ENCODE measurements at regions not wholly inside any gene's neighbourhood (a gene's known extent, or its start where the extent isn't known, plus 50 kb on each side); places are given as distances from the start of the nearest gene placed in this dataset.

- no peak for ATAC-seq (ENCODE audit: low read depth)
- intact Hi-C loops (cut with micrococcal nuclease): no loop called here
- no peak overlapping the region for H2AFZ ChIP-seq (ENCODE audit: insufficient read depth, low read depth, low read length, poor library complexity, severe bottlenecking)
- DNase-seq: no peak
- H3K4me1 ChIP-seq (ENCODE audit: control insufficient read depth in 2 of 2, insufficient read depth in 2 of 2, low read length in 2 of 2): no peaks in the 10 kb centered on the region
- no peak overlapping the region for H3K9ac ChIP-seq (ENCODE audit: low read length)
- no peaks in the 10 kb centered on the region for H3K36me3 ChIP-seq (replicated peaks in 1 of 2; ENCODE audit: control extremely low read depth in 1 of 2, control insufficient read depth in 1 of 2, extremely low read depth in 1 of 2, insufficient read depth in 2 of 2, low read length in 1 of 2)
- ChIA-PET CTCF (no interaction called here), POLR2A (no interaction called here)
- Mint-ChIP-seq H3K27me3 (no peaks in the 10 kb centered on the region), H3K4me3 (no peak overlapping the region), H3K4me1 (no peaks in the 10 kb centered on the region), H3K27ac (no peak overlapping the region), H3K9me3 (ENCODE audit: insufficient read depth) (no peaks in the 10 kb centered on the region)
- no peaks in the 10 kb centered on the region for H3K27me3 ChIP-seq (replicated peaks in 1 of 4; ENCODE audit: control extremely low read depth in 1 of 4, control insufficient read depth in 3 of 4, insufficient read depth in 4 of 4, low read length in 3 of 4)
- H3K4me3 ChIP-seq (ENCODE audit: control extremely low read depth in 1 of 5, extremely low read depth in 1 of 5, insufficient read depth in 1 of 5, low read depth in 2 of 5, low read length in 4 of 5): no peak overlapping the region
- H3K9me3 ChIP-seq (ENCODE audit: control extremely low read depth in 1 of 3, control insufficient read depth in 2 of 3, insufficient read depth in 1 of 3, low read length in 2 of 3): no peaks in the 10 kb centered on the region
- H3K79me2 ChIP-seq (ENCODE audit: control insufficient read depth, insufficient read depth, low read length): no peaks in the 10 kb centered on the region
- no CpG with 5 or more reads among the region's 1 CpG for WGBS (ENCODE audit: insufficient coverage)
- no peak overlapping the region for H3K27ac ChIP-seq (ENCODE audit: low read length in 2 of 2)
- TF ChIP-seq EZH2 (IDR thresholded peaks at IDR 0.05; ENCODE audit: borderline replicate concordance, insufficient read depth, low read depth, low read length, poor library complexity, severe bottlenecking) (no peak), CTCF (IDR thresholded peaks at IDR 0.05) (no peak)
- H3K4me2 ChIP-seq (replicated peaks; ENCODE audit: low read depth, low read length, poor library complexity, severe bottlenecking): no peak overlapping the region
- no peaks in the 10 kb centered on the region for H4K20me1 ChIP-seq (ENCODE audit: control insufficient read depth, insufficient read depth, low read length, poor library complexity, severe bottlenecking)
These were observed 455.5 kb upstream of the FAM241A start for GRCh38 chr4:111689731-111690130.

- H3K4me3 ChIP-seq (ENCODE audit: control extremely low read depth in 1 of 5, extremely low read depth in 1 of 5, insufficient read depth in 1 of 5, low read depth in 2 of 5, low read length in 4 of 5): no peak overlapping the region
- Mint-ChIP-seq H3K27ac (no peak overlapping the region), H3K4me1 (no peaks in the 10 kb centered on the region), H3K4me3 (no peak overlapping the region), H3K9me3 (ENCODE audit: insufficient read depth) (no peaks in the 10 kb centered on the region), H3K27me3 (no peaks in the 10 kb centered on the region)
- no peaks in the 10 kb centered on the region for H3K4me1 ChIP-seq (ENCODE audit: control insufficient read depth in 2 of 2, insufficient read depth in 2 of 2, low read length in 2 of 2)
- H2AFZ ChIP-seq (ENCODE audit: insufficient read depth, low read depth, low read length, poor library complexity, severe bottlenecking): no peak overlapping the region
- no peak overlapping the region for H3K4me2 ChIP-seq (replicated peaks; ENCODE audit: low read depth, low read length, poor library complexity, severe bottlenecking)
- POLR2A ChIA-PET: no interaction called here
- H3K9me3 ChIP-seq (ENCODE audit: control extremely low read depth in 1 of 3, control insufficient read depth in 2 of 3, insufficient read depth in 1 of 3, low read length in 2 of 3): no peaks in the 10 kb centered on the region
- CTCF ChIA-PET: no interaction called here
- H3K27me3 ChIP-seq (replicated peaks in 1 of 4; ENCODE audit: control extremely low read depth in 1 of 4, control insufficient read depth in 3 of 4, insufficient read depth in 4 of 4, low read length in 3 of 4): no peaks in the 10 kb centered on the region
- ATAC-seq (ENCODE audit: low read depth) (no peak), DNase-seq (no peak)
- no peak overlapping the region for H3K27ac ChIP-seq (ENCODE audit: low read length in 2 of 2)
- no peak for TF ChIP-seq EZH2 (IDR thresholded peaks at IDR 0.05; ENCODE audit: borderline replicate concordance, insufficient read depth, low read depth, low read length, poor library complexity, severe bottlenecking)
- no peak for TF ChIP-seq CTCF (IDR thresholded peaks at IDR 0.05)
- no peak overlapping the region for H3K9ac ChIP-seq (ENCODE audit: low read length)
- intact Hi-C loops (cut with micrococcal nuclease): no loop called here
- H3K36me3 ChIP-seq (replicated peaks in 1 of 2; ENCODE audit: control extremely low read depth in 1 of 2, control insufficient read depth in 1 of 2, extremely low read depth in 1 of 2, insufficient read depth in 2 of 2, low read length in 1 of 2): no peaks in the 10 kb centered on the region
- WGBS (ENCODE audit: insufficient coverage): no CpG with 5 or more reads among the region's 2 CpGs
- H3K79me2 ChIP-seq (ENCODE audit: control insufficient read depth, insufficient read depth, low read length): no peaks in the 10 kb centered on the region
- no peaks in the 10 kb centered on the region for H4K20me1 ChIP-seq (ENCODE audit: control insufficient read depth, insufficient read depth, low read length, poor library complexity, severe bottlenecking)
These were observed 451.5 kb upstream of the FAM241A start for GRCh38 chr4:111693758-111694157.

All from B cell (primary cell).